ENCODE measurements at regions not wholly inside any gene's neighbourhood (a gene's known extent, or its start where the extent isn't known, plus 50 kb on each side); places are given as distances from the start of the nearest gene placed in this dataset.

DNA sequence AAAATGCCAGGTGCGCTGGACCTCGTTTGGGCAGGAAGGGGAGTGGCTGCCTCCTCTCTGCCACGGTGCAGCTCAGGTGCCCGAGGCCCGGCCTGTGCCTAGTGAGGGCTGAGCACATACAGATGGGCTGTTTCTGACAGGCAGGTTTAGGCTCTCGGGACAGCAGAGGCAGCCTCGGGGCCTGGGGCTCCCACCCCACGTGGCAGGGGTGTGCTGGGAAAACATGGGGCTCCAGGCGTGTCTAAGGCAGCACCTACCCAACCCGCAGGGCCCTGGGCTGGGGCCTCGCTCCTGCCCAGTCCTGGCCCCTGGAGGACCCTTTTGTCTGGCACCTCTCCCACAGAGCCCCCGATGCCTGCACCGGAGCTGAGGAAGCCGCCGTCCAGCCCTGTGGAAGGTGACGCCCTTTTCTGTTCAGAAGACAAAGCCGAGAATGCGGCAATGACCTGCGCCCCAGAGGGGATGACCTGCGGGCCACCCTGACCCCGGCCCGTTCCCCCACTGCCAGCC, 76.4 kb upstream of the GALNT9 start:
- TF ChIP-seq, protein P1, sequence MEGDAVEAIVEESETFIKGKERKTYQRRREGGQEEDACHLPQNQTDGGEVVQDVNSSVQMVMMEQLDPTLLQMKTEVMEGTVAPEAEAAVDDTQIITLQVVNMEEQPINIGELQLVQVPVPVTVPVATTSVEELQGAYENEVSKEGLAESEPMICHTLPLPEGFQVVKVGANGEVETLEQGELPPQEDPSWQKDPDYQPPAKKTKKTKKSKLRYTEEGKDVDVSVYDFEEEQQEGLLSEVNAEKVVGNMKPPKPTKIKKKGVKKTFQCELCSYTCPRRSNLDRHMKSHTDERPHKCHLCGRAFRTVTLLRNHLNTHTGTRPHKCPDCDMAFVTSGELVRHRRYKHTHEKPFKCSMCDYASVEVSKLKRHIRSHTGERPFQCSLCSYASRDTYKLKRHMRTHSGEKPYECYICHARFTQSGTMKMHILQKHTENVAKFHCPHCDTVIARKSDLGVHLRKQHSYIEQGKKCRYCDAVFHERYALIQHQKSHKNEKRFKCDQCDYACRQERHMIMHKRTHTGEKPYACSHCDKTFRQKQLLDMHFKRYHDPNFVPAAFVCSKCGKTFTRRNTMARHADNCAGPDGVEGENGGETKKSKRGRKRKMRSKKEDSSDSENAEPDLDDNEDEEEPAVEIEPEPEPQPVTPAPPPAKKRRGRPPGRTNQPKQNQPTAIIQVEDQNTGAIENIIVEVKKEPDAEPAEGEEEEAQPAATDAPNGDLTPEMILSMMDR (conservative IDR thresholded peaks at IDR 0.05 in 1 of 2, IDR thresholded peaks at IDR 0.05 in 1 of 2; ENCODE audit: low read depth in 1 of 2, low read length in 2 of 2), result no peak
- TF ChIP-seq EZH2 (IDR thresholded peaks at IDR 0.05; ENCODE audit: low read length, missing control alignments), result no peak

Measured in fibroblast of lung (primary cell).